Sigmoid colon (tissue), 4 donors: ENCODE measurements at regions not wholly inside any gene's neighbourhood (a gene's known extent, or its start where the extent isn't known, plus 50 kb on each side); places are given as distances from the start of the nearest gene placed in this dataset.

Source experiments
- POLR2A ChIP-seq, 2 donors: fragments of 450-650 bp; IDR thresholded peaks; one replicate each; pipeline ENCODE4 v1.6.1; 2016; ENCODE audit warnings: antibody characterized with exemption in 2 of 2, mild to moderate bottlenecking in 2 of 2, moderate library complexity in 2 of 2
- POLR2AphosphoS5 ChIP-seq, 4 donors: sonication (generic); formaldehyde crosslinking; IDR thresholded peaks; one replicate each; pipeline ENCODE4 v1.6.1; 2017; ENCODE audit warnings: antibody characterized with exemption in 4 of 4
- TF ChIP-seq, protein P1 (sequence below), 4 experiments: fragments of 450-650 bp in 3 of 4; fragments of 200-600 bp in 1 of 4; IDR thresholded peaks; one replicate each; pipeline ENCODE4 v1.5.1; 2016 to 2019; ENCODE audit warnings: antibody characterized with exemption in 4 of 4, mild to moderate bottlenecking in 3 of 4, moderate library complexity in 2 of 4

DNA sequence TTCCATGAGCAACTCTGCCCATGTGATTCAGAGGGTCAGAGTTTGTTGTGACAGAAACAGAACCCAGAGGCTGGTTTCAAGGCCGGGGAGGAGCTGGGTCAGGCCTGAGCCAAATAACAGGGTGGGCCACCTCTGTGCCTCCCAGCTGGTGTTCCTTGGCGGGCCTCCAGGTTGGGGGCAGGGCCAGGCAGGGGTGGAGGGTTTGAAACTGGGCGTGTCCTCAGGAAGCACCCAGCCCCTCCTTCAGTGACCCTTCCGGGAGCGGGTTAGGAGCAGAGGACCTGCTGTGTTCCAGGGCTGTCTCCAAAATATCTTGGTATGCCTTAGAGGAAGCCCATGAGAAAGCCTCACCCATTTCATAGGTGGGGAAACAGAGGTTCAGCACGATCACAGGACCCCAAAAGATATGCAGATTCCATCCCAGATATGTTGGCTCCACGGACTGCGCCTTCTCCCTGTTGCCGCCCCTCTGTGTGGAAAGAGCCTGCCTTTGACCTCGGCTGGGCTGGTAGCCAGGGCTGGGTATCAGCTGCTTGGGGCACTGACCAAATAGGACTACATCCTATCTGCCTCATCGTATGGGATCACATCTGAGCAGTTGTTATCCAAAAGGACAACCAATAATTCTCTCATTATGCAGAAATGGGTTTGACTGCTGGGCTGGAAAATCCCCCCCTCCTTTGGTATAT, 74.8 kb upstream of the GLI2 start:
- TF ChIP-seq, protein P1, sequence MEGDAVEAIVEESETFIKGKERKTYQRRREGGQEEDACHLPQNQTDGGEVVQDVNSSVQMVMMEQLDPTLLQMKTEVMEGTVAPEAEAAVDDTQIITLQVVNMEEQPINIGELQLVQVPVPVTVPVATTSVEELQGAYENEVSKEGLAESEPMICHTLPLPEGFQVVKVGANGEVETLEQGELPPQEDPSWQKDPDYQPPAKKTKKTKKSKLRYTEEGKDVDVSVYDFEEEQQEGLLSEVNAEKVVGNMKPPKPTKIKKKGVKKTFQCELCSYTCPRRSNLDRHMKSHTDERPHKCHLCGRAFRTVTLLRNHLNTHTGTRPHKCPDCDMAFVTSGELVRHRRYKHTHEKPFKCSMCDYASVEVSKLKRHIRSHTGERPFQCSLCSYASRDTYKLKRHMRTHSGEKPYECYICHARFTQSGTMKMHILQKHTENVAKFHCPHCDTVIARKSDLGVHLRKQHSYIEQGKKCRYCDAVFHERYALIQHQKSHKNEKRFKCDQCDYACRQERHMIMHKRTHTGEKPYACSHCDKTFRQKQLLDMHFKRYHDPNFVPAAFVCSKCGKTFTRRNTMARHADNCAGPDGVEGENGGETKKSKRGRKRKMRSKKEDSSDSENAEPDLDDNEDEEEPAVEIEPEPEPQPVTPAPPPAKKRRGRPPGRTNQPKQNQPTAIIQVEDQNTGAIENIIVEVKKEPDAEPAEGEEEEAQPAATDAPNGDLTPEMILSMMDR (IDR thresholded peaks at IDR 0.05): no peak
- TF ChIP-seq POLR2A (IDR thresholded peaks at IDR 0.05): no peak
- no peak for TF ChIP-seq POLR2AphosphoS5 (IDR thresholded peaks at IDR 0.05)
